SK-N-SH treated with all-trans-retinoic acid at 6 μM for 48 hours (cell line): ENCODE measurements at regions not wholly inside any gene's neighbourhood (a gene's known extent, or its start where the extent isn't known, plus 50 kb on each side); places are given as distances from the start of the nearest gene placed in this dataset.

Source experiments
- ARNTL ChIP-seq: fragments of 450-650 bp; formaldehyde crosslinking; IDR thresholded peaks from 2 replicates; pipeline ENCODE4 v1.5.0; 2020; ENCODE audit warnings: low read depth, mild to moderate bottlenecking, moderate library complexity, borderline replicate concordance
- ESRRG ChIP-seq: fragments of 250-450 bp; sonication (Bioruptor Pico); IDR thresholded peaks from 2 replicates; pipeline ENCODE4 v1.6.1; 2021; ENCODE audit warnings: mild to moderate bottlenecking
- GLIS3 ChIP-seq: fragments of 250-450 bp; sonication (Bioruptor Pico); IDR thresholded peaks from 2 replicates; pipeline ENCODE4 v1.5.0; 2020; ENCODE audit warnings: mild to moderate bottlenecking, moderate library complexity
- OSR1 ChIP-seq: fragments of 250-450 bp; sonication (Bioruptor Pico); IDR thresholded peaks from 2 replicates; pipeline ENCODE4 v1.8.0; 2022; ENCODE audit warnings: moderate library complexity, mild to moderate bottlenecking, inconsistent platforms
- PPARA ChIP-seq: fragments of 250-450 bp; sonication (Bioruptor Pico); IDR thresholded peaks from 2 replicates; pipeline ENCODE4 v1.5.0; 2020; ENCODE audit warnings: mild to moderate bottlenecking, borderline replicate concordance
- RARB ChIP-seq: fragments of 250-450 bp; sonication (Bioruptor Pico); IDR thresholded peaks from 2 replicates; pipeline ENCODE4 v1.8.0; 2021; ENCODE audit warnings: mild to moderate bottlenecking, moderate library complexity
- TCF4 ChIP-seq: fragments of 250-450 bp; sonication (Bioruptor Pico); IDR thresholded peaks from 2 replicates; pipeline ENCODE4 v1.8.0; 2021; ENCODE audit warnings: mild to moderate bottlenecking, moderate library complexity, borderline replicate concordance
- TOX ChIP-seq: fragments of 250-450 bp; sonication (Bioruptor Pico); IDR thresholded peaks from 2 replicates; pipeline ENCODE4 v1.8.0; 2021; ENCODE audit warnings: mild to moderate bottlenecking, moderate library complexity, borderline replicate concordance
- ZC3H10 ChIP-seq: fragments of 250-450 bp; sonication (Bioruptor Pico); IDR thresholded peaks from 2 replicates; pipeline ENCODE4 v1.5.1; 2021; ENCODE audit warnings: mild to moderate bottlenecking, moderate library complexity
- ZFP30 ChIP-seq: fragments of 450-650 bp; formaldehyde crosslinking; IDR thresholded peaks from 2 replicates; pipeline ENCODE4 v1.5.0; 2022; ENCODE audit warnings: mild to moderate bottlenecking, moderate library complexity
- ZNF565 ChIP-seq: fragments of 450-650 bp; formaldehyde crosslinking; conservative IDR thresholded peaks from 2 replicates; pipeline ENCODE4 v1.5.0; 2020; ENCODE audit warnings: low read depth, mild to moderate bottlenecking, moderate library complexity
- ZNF70 ChIP-seq: fragments of 450-650 bp; formaldehyde crosslinking; IDR thresholded peaks from 2 replicates; pipeline ENCODE4 v1.5.0; 2020; ENCODE audit warnings: mild to moderate bottlenecking, moderate library complexity
- ZNF8 ChIP-seq: fragments of 450-650 bp; formaldehyde crosslinking; IDR thresholded peaks from 2 replicates; pipeline ENCODE4 v1.5.0; 2020; ENCODE audit warnings: mild to moderate bottlenecking, moderate library complexity
- TF ChIP-seq, protein P1 (sequence below): fragments of 250-450 bp; sonication (Bioruptor Pico); IDR thresholded peaks from 2 replicates; pipeline ENCODE4 v1.8.0; 2020; ENCODE audit warnings: mild to moderate bottlenecking, moderate library complexity, borderline replicate concordance

DNA sequence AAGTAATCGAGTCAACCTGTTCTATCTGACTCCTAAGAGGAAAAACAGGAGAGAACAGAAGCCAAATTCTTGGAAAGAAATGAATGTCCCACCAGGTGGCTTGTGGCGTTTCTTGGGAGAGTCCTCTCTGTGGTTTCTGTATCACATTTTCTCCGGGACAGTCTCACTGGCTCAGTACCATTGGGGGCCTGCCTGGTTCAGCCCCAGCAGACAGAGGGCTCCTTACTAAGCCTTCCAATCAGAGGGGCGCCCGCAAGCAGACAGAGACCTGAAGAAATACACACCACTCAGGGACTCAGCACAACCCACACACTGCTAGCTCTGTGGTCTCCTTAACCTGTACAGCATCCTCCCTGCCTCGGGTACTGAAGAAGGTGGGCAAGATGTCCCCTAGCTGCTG is 302.1 kb downstream of the TLE3 start:
- TF ChIP-seq ESRRG (no peak), ZNF565 (CRISPR knock-in tag) (no peak), ZFP30 (CRISPR knock-in tag) (no peak), ZC3H10 (CRISPR knock-in tag) (no peak), TCF4 (no peak), OSR1 (CRISPR knock-in tag) (no peak), ZNF70 (CRISPR knock-in tag) (no peak), RARB (no peak), TOX (no peak), ZNF8 (CRISPR knock-in tag) (no peak), ARNTL (CRISPR knock-in tag) (no peak), GLIS3 (CRISPR knock-in tag) (no peak), PPARA (no peak)
- TF ChIP-seq, protein P1, sequence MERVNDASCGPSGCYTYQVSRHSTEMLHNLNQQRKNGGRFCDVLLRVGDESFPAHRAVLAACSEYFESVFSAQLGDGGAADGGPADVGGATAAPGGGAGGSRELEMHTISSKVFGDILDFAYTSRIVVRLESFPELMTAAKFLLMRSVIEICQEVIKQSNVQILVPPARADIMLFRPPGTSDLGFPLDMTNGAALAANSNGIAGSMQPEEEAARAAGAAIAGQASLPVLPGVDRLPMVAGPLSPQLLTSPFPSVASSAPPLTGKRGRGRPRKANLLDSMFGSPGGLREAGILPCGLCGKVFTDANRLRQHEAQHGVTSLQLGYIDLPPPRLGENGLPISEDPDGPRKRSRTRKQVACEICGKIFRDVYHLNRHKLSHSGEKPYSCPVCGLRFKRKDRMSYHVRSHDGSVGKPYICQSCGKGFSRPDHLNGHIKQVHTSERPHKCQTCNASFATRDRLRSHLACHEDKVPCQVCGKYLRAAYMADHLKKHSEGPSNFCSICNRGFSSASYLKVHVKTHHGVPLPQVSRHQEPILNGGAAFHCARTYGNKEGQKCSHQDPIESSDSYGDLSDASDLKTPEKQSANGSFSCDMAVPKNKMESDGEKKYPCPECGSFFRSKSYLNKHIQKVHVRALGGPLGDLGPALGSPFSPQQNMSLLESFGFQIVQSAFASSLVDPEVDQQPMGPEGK (CRISPR knock-in tag), result no peak
